VCaP (cell line): ENCODE measurements at regions not wholly inside any gene's neighbourhood (a gene's known extent, or its start where the extent isn't known, plus 50 kb on each side); places are given as distances from the start of the nearest gene placed in this dataset.

ENCODE experiments used
- H3K27ac ChIP-seq: fragments of 450-650 bp; 2 replicates; pipeline ENCODE4 v1.5.1; 2017
- TF ChIP-seq, protein P1 (sequence below): fragments of 450-650 bp; conservative IDR thresholded peaks from 2 replicates; pipeline ENCODE4 v1.5.1; 2017; ENCODE audit warnings: mild to moderate bottlenecking, moderate library complexity

- no peak overlapping the region for H3K27ac ChIP-seq
- TF ChIP-seq, protein P1, sequence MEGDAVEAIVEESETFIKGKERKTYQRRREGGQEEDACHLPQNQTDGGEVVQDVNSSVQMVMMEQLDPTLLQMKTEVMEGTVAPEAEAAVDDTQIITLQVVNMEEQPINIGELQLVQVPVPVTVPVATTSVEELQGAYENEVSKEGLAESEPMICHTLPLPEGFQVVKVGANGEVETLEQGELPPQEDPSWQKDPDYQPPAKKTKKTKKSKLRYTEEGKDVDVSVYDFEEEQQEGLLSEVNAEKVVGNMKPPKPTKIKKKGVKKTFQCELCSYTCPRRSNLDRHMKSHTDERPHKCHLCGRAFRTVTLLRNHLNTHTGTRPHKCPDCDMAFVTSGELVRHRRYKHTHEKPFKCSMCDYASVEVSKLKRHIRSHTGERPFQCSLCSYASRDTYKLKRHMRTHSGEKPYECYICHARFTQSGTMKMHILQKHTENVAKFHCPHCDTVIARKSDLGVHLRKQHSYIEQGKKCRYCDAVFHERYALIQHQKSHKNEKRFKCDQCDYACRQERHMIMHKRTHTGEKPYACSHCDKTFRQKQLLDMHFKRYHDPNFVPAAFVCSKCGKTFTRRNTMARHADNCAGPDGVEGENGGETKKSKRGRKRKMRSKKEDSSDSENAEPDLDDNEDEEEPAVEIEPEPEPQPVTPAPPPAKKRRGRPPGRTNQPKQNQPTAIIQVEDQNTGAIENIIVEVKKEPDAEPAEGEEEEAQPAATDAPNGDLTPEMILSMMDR = no peak
Measured at GRCh38 chr6:81194374-81194773, 558.1 kb downstream of the TENT5A start.

DNA sequence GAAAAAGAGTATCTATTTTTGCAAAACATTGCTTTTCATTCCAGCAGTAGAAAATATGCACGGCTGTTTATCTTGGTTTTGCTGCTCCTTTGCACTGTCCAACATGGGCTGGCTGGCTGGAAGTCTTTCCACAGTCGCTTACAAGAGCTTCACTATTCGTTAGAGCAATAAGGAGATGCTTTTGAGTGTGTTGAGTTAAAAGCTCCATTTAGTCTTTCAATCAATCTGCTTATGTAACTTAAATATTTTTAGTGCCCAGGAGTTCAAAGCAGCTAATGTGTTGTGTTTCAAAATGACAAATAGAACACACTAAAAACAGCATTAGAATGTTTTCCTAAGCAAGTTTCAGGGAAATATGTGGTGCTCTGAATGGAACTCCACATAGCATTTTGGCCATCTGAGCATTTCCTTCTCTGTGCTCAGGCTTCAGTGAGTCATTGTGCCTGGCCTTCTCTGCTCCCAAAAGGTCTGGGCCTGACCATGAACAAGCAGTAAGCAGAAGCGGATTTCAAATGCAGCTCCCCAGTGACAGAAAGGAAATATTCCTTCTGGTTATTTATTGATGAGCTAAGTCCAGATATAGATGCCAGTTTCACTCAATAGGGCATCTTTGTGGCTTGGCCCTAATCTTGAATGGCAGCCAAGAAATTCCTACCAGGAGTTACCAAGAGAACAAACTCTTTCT lies 580.3 kb downstream of the TENT5A start:
- H3K27ac ChIP-seq = no peak overlapping the region
- TF ChIP-seq, protein P1 = no peak

GRCh38 chr6:81169166-81169565 lies 583.3 kb downstream of the TENT5A start:
- TF ChIP-seq, protein P1 = no peak

GRCh38 chr6:81166770-81167169 lies 585.7 kb downstream of the TENT5A start:
- TF ChIP-seq, protein P1 = no peak
- H3K27ac ChIP-seq = no peak overlapping the region

More at GRCh38 chr6:81169166-81169565, 583.3 kb downstream of the TENT5A start:
- no peak overlapping the region for H3K27ac ChIP-seq

- H3K27ac ChIP-seq = no peak overlapping the region
- TF ChIP-seq, protein P1 = no peak
Measured at GRCh38 chr6:81158956-81159355, 593.5 kb downstream of the TENT5A start.

DNA sequence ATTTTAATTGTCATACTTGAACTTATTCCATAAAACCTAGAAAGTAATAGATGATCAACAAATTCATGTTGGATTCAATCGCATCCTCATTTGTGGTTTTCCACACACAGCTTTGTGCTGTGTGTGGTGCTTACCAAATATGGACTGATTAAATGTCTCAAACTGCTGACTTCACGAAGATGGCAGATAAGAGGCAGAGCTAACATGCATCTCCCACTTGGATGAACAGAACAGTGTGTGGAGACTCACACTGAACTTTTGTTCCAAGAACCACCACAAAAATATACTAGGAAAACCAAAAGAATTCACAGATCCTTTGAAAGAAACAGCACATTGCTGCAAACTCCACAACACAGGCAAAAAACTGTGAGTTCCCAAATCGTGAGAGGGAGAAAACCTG lies 603.7 kb downstream of the TENT5A start:
- no peak overlapping the region for H3K27ac ChIP-seq
- TF ChIP-seq, protein P1 = no peak

DNA sequence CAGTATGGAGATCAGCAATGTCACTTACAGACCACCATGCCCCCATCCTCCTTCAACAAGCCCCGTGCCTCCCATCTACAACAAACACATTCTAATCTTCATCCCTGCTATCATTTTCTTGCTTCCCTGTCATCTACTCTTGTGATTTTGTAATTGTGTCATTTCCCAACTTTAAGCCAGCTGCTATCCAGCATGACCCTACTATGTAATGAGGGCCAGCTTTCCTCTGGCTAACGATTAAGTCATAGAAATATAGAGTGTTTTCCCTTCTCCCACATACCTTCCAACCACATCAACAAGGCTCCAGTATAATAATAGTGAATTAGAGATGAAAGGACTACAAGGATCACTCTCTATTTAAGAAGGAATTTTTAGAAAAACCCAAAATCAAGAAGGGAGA lies 607.0 kb downstream of the TENT5A start:
- H3K27ac ChIP-seq = no peak overlapping the region

More for the DNA sequence above, 607.0 kb downstream of the TENT5A start:
- TF ChIP-seq, protein P1 = no peak
